K562 (cell line): ENCODE measurements at regions not wholly inside any gene's neighbourhood (a gene's known extent, or its start where the extent isn't known, plus 50 kb on each side); places are given as distances from the start of the nearest gene placed in this dataset.

Experiments
- ATAC-seq: fragments of 200-7000 bp; cut with Tn5 transposase; 3 replicates; pipeline ENCODE4 v1.9.1; 2020; ENCODE audit warnings: moderate library complexity
- BruUV-seq: library from RNA; stranded (reverse); fragments of 400-500 nt; replicated peaks from 2 replicates; lab custom pipeline; 2021; lab: Mats Ljungman, UMichigan
- CTCF ChIA-PET: fragments of 300-600 bp; formaldehyde crosslinking; extraction: SDS; loops from one replicate; lab custom pipeline; 2021; ENCODE audit warnings: low intra/inter-chr PET ratio; lab: Yijun Ruan, JAX
- POLR2A ChIA-PET: fragments of 300-600, 350-650 bp; sonication (Branson Sonifier 250); formaldehyde crosslinking; extraction: SDS; loops from one replicate; lab custom pipeline; 2021; ENCODE audit warnings: antibody characterized with exemption, inconsistent platforms; lab: Yijun Ruan, JAX
- DNase-seq, 4 experiments: peaks; one replicate each; pipeline versions ENCODE4 v3.0.0 to v3.0.0-alpha.2; 2011 to 2018; ENCODE audit warnings: low spot score in 3 of 4, mixed read lengths in 3 of 4; ENCODE audit errors: extremely low read depth in 1 of 4
- FAIRE-seq: peaks from 2 replicates; lab custom pipeline; 2011; peaks lifted over from hg19 to GRCh38; lab: Jason Lieb, UNC
- H2AFZ ChIP-seq: 2 replicates; pipeline ENCODE4 v1.6.0; 2011; ENCODE audit warnings: low read depth, low read length, control low read depth, inconsistent platforms
- H3K27ac ChIP-seq: fragments of 200-600 bp; 3 replicates; pipeline ENCODE4 v1.8.0; 2011; ENCODE audit warnings: low read depth, mild to moderate bottlenecking, control low read depth, inconsistent platforms, low read length, moderate library complexity, mixed read lengths; ENCODE audit errors: extremely low read depth
- H3K27me3 ChIP-seq, 2 experiments: fragments of 300-600 bp in 1 of 2; 2 replicates in 1 of 2; 3 replicates in 1 of 2; pipeline versions ENCODE4 v1.6.0 to v1.8.0; 2011; ENCODE audit warnings: inconsistent platforms in 2 of 2, low read length in 2 of 2, mild to moderate bottlenecking in 1 of 2, mixed read lengths in 1 of 2, moderate library complexity in 1 of 2; ENCODE audit not compliant: control insufficient read depth in 2 of 2, insufficient read depth in 2 of 2
- H3K36me3 ChIP-seq: fragments of 300-600 bp; 3 replicates; pipeline ENCODE4 v1.8.0; 2011; ENCODE audit warnings: mild to moderate bottlenecking, low read length, inconsistent platforms; ENCODE audit not compliant: control insufficient read depth, insufficient read depth
- H3K4me1 ChIP-seq, 2 experiments: fragments of 200-600 bp in 1 of 2; replicated peaks in 1 of 2; 2 replicates in 1 of 2; 3 replicates in 1 of 2; pipeline versions ENCODE4 v1.5.1 to v1.8.0; 2011; ENCODE audit warnings: inconsistent platforms in 2 of 2, low read length in 2 of 2, mild to moderate bottlenecking in 1 of 2, mixed read lengths in 1 of 2, moderate library complexity in 1 of 2; ENCODE audit not compliant: control insufficient read depth in 2 of 2, insufficient read depth in 2 of 2
- H3K4me2 ChIP-seq: 2 replicates; pipeline ENCODE4 v1.6.1; 2011; ENCODE audit warnings: low read length, control low read depth, inconsistent platforms, mixed read lengths; ENCODE audit not compliant: insufficient read depth
- H3K4me3 ChIP-seq: fragments of 200-600 bp; sonication (generic), shearing (Covaris generic); 2 replicates; pipeline ENCODE4 v1.5.1; 2016; ENCODE audit warnings: control low read depth, inconsistent platforms
- H3K79me2 ChIP-seq: fragments of 200-600 bp; 3 replicates; pipeline ENCODE4 v1.8.0; 2011; ENCODE audit warnings: low read length, inconsistent platforms; ENCODE audit not compliant: control insufficient read depth, insufficient read depth
- H3K9ac ChIP-seq, 2 experiments: 2 replicates each; pipeline versions ENCODE4 v1.6.0 to v1.6.1; 2011; ENCODE audit warnings: low read depth in 2 of 2, low read length in 2 of 2, control low read depth in 1 of 2, inconsistent platforms in 1 of 2, mild to moderate bottlenecking in 1 of 2, mixed read lengths in 1 of 2; ENCODE audit not compliant: insufficient read depth in 1 of 2
- H3K9me1 ChIP-seq: one replicate; pipeline ENCODE4 v1.6.0; 2011; ENCODE audit warnings: inconsistent platforms, mild to moderate bottlenecking, low read length, moderate library complexity; ENCODE audit not compliant: control insufficient read depth, insufficient read depth
- H3K9me3 ChIP-seq: replicated peaks from 2 replicates; pipeline ENCODE4 v1.5.1; 2011; ENCODE audit warnings: low read depth, low read length, inconsistent platforms; ENCODE audit not compliant: control insufficient read depth, insufficient read depth
- H4K20me1 ChIP-seq: replicated peaks from 2 replicates; pipeline ENCODE4 v1.6.1; 2011; ENCODE audit warnings: low read length, inconsistent platforms, mixed read lengths; ENCODE audit not compliant: control insufficient read depth, insufficient read depth
- ATF4 ChIP-seq: fragments of 450-650 bp; formaldehyde crosslinking; IDR thresholded peaks from 2 replicates; pipeline ENCODE4 v1.4.0; 2022; ENCODE audit warnings: mild to moderate bottlenecking, moderate library complexity
- E4F1 ChIP-seq: fragments of 250-450 bp; sonication (Bioruptor Pico); IDR thresholded peaks from 2 replicates; pipeline ENCODE4 v1.5.0; 2021; ENCODE audit warnings: mild to moderate bottlenecking, borderline replicate concordance
- EWSR1 ChIP-seq: fragments of 450-650 bp; IDR thresholded peaks from 2 replicates; pipeline ENCODE4 v1.6.1; 2018; ENCODE audit warnings: borderline replicate concordance, mild to moderate bottlenecking, low read depth, moderate library complexity; ENCODE audit not compliant: partially characterized antibody
- HOXB6 ChIP-seq: fragments of 250-450 bp; sonication (Bioruptor Pico); IDR thresholded peaks from 2 replicates; pipeline ENCODE4 v1.5.1; 2022; ENCODE audit warnings: mild to moderate bottlenecking, borderline replicate concordance
- IRF1 ChIP-seq: sonication (generic); formaldehyde crosslinking; IDR thresholded peaks from 2 replicates; pipeline ENCODE4 v1.8.0; 2022; ENCODE audit warnings: missing genetic modification reagents, mild to moderate bottlenecking, borderline replicate concordance
- MCM5 ChIP-seq: fragments of 450-650 bp; IDR thresholded peaks from 2 replicates; pipeline ENCODE4 v1.6.1; 2016; ENCODE audit warnings: low read depth
- SIRT6 ChIP-seq: IDR thresholded peaks from one replicate; pipeline ENCODE4 v1.6.1; 2012; ENCODE audit warnings: low read depth, mild to moderate bottlenecking, control low read depth, inconsistent platforms, low read length, moderate library complexity
- TAF7 ChIP-seq: fragments of 450-650 bp; IDR thresholded peaks from 2 replicates; pipeline ENCODE4 v1.6.1; 2016; ENCODE audit warnings: missing genetic modification characterization, missing compliant biosample characterization
- TFAM ChIP-seq: fragments of 250-450 bp; sonication (Bioruptor Pico); conservative IDR thresholded peaks from 2 replicates; pipeline ENCODE4 v1.5.0; 2021; ENCODE audit warnings: mild to moderate bottlenecking, moderate library complexity
- ZNF354B ChIP-seq: fragments of 250-450 bp; sonication (Bioruptor Pico); IDR thresholded peaks from 2 replicates; pipeline ENCODE4 v1.4.0; 2020
- ZNF408 ChIP-seq: fragments of 250-450 bp; sonication (Bioruptor Pico); IDR thresholded peaks from 2 replicates; pipeline ENCODE4 v1.4.0; 2020; ENCODE audit warnings: low read depth, mild to moderate bottlenecking, moderate library complexity
- ZNF75A ChIP-seq: fragments of 450-650 bp; formaldehyde crosslinking; IDR thresholded peaks from 2 replicates; pipeline ENCODE4 v1.4.0; 2020; ENCODE audit warnings: mild to moderate bottlenecking
- WGBS: fragments of 100-300 bp; shearing (Covaris generic); methylation state at CpG from one replicate; pipeline ENCODE4 v1.1.6; 2016; ENCODE audit warnings: low coverage, mixed read lengths; ENCODE audit not compliant: insufficient coverage; ENCODE audit errors: missing lambda C conversion rate; 5-methylcytosine and 5-hydroxymethylcytosine counted together
- in situ Hi-C: fragments of 300-500 bp; cut with MboI; formaldehyde crosslinking; loops from 4 replicates; pipeline ENCODE4 v1.15.0; 2018; ENCODE audit warnings: inconsistent platforms, mixed read lengths
- intact Hi-C: fragments of 100-400 bp; cut with micrococcal nuclease; formaldehyde crosslinking; loops from 2 replicates; pipeline ENCODE4 v1.14.2; 2022
- TF ChIP-seq, protein P1 (sequence below): fragments of 250-450 bp; sonication (Bioruptor Pico); IDR thresholded peaks from 2 replicates; pipeline ENCODE4 v1.4.0; 2020; ENCODE audit warnings: mild to moderate bottlenecking, moderate library complexity

DNA sequence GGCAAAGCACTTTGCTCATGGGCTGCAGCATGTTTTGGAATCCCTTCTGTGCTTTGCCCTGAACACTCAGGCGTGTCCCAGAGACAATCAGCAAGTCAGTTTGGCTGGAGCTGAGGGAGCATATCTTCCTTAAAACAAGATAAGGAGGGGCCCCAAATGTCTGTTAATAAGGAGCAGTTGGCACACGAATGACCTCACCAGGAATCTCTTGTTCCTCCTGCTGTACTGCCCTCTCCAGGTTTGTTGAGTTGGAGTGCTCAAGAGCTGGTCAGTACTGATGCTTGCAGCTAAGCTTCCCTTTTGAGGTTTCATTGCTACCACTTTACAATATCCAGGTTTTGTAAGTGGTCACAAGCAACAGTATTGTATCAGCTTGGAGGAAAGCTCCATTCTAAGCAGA is 101.3 kb upstream of the EGFLAM start:
- FAIRE-seq (no peak), ATAC-seq (no peak), DNase-seq (no peak)
- H3K36me3 ChIP-seq = no peaks in the 10 kb centered on the region
- ChIA-PET CTCF (no interaction called here), POLR2A (interaction anchor here (0.7 to 1.0 kb wide), 2 partner anchors 8 to 178 kb away, joined by 3 to 4 read pairs; no protein-coding TSS in a partner anchor)
- TF ChIP-seq SIRT6 (no peak), ZNF75A (CRISPR knock-in tag) (no peak), E4F1 (CRISPR knock-in tag) (no peak), ATF4 (CRISPR knock-in tag) (no peak), IRF1 (no peak), ZNF354B (CRISPR knock-in tag) (no peak), HOXB6 (CRISPR knock-in tag) (no peak), TFAM (CRISPR knock-in tag) (no peak), EWSR1 (no peak), TAF7 (tag) (no peak), MCM5 (no peak), ZNF408 (CRISPR knock-in tag) (no peak)
- TF ChIP-seq, protein P1, sequence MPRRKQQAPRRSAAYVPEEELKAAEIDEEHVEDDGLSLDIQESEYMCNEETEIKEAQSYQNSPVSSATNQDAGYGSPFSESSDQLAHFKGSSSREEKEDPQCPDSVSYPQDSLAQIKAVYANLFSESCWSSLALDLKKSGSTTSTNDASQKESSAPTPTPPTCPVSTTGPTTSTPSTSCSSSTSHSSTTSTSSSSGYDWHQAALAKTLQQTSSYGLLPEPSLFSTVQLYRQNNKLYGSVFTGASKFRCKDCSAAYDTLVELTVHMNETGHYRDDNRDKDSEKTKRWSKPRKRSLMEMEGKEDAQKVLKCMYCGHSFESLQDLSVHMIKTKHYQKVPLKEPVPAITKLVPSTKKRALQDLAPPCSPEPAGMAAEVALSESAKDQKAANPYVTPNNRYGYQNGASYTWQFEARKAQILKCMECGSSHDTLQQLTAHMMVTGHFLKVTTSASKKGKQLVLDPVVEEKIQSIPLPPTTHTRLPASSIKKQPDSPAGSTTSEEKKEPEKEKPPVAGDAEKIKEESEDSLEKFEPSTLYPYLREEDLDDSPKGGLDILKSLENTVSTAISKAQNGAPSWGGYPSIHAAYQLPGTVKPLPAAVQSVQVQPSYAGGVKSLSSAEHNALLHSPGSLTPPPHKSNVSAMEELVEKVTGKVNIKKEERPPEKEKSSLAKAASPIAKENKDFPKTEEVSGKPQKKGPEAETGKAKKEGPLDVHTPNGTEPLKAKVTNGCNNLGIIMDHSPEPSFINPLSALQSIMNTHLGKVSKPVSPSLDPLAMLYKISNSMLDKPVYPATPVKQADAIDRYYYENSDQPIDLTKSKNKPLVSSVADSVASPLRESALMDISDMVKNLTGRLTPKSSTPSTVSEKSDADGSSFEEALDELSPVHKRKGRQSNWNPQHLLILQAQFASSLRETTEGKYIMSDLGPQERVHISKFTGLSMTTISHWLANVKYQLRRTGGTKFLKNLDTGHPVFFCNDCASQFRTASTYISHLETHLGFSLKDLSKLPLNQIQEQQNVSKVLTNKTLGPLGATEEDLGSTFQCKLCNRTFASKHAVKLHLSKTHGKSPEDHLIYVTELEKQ (CRISPR knock-in tag) = no peak
- H3K9me3 ChIP-seq = no peaks in the 10 kb centered on the region
- no peak overlapping the region for H2AFZ ChIP-seq
- H3K27me3 ChIP-seq = no peaks in the 10 kb centered on the region; a peak in 1 of 5 replicates
- H4K20me1 ChIP-seq = no peaks in the 10 kb centered on the region
- H3K9ac ChIP-seq = no peak overlapping the region
- H3K4me2 ChIP-seq = no peak overlapping the region
- H3K4me1 ChIP-seq = no peaks in the 10 kb centered on the region
- BruUV-seq = no TSS peak
- no peak overlapping the region for H3K4me3 ChIP-seq
- H3K9me1 ChIP-seq = no peaks in the 10 kb centered on the region
- in situ Hi-C loops (no loop called here), intact Hi-C loops (no loop called here)
- no peak overlapping the region for H3K27ac ChIP-seq
- WGBS = 0% methylated on average over 2 of the region's 2 CpGs
- H3K79me2 ChIP-seq = no peaks in the 10 kb centered on the region
